A549 (cell line): ENCODE measurements at regions not wholly inside any gene's neighbourhood (a gene's known extent, or its start where the extent isn't known, plus 50 kb on each side); places are given as distances from the start of the nearest gene placed in this dataset.

ENCODE experiments used
- CTCF ChIP-seq: fragments of >200 bp; sonication (Bioruptor Twin); formaldehyde crosslinking; IDR thresholded peaks from 3 replicates; pipeline ENCODE4 v1.5.1; 2016
- E2F6 ChIP-seq: IDR thresholded peaks from 2 replicates; pipeline ENCODE4 v1.6.1; 2012; ENCODE audit warnings: low read depth, borderline replicate concordance
- EP300 ChIP-seq, 2 experiments: fragments of >200 bp; sonication (Bioruptor Twin); formaldehyde crosslinking; IDR thresholded peaks; 2 replicates in 1 of 2; 3 replicates in 1 of 2; pipeline ENCODE4 v1.6.1; 2016 to 2017
- ESRRA ChIP-seq: fragments of 150-350 bp; IDR thresholded peaks from 2 replicates; pipeline ENCODE4 v1.6.1; 2014; ENCODE audit warnings: mild to moderate bottlenecking, low read length, borderline replicate concordance
- HMGXB4 ChIP-seq: fragments of 250-450 bp; sonication (Bioruptor Pico); IDR thresholded peaks from 2 replicates; pipeline ENCODE4 v1.5.0; 2021; ENCODE audit warnings: mild to moderate bottlenecking, moderate library complexity, borderline replicate concordance
- KDM1A ChIP-seq: fragments of 200-600 bp; sonication (generic); IDR thresholded peaks from 2 replicates; pipeline ENCODE4 v1.6.1; 2016; ENCODE audit warnings: low read depth, mild to moderate bottlenecking
- KDM5A ChIP-seq: fragments of 200-600 bp; sonication (generic); IDR thresholded peaks from 2 replicates; pipeline ENCODE4 v1.6.1; 2016; ENCODE audit warnings: antibody characterized with exemption, mild to moderate bottlenecking
- RCOR1 ChIP-seq: fragments of 150-350 bp; IDR thresholded peaks from 2 replicates; pipeline ENCODE4 v1.6.1; 2014; ENCODE audit warnings: antibody characterized with exemption, low read length, low read depth
- SREBF2 ChIP-seq: fragments of 450-650 bp; IDR thresholded peaks from 2 replicates; pipeline ENCODE4 v1.6.1; 2014; ENCODE audit warnings: mild to moderate bottlenecking, moderate library complexity

- no peak for TF ChIP-seq CTCF
- TF ChIP-seq RCOR1: no peak
- TF ChIP-seq HMGXB4: no peak
- no peak for TF ChIP-seq ESRRA
- TF ChIP-seq E2F6: no peak
- no peak for TF ChIP-seq SREBF2
- no peak for TF ChIP-seq KDM1A
- TF ChIP-seq EP300 (IDR thresholded peaks at IDR 0.05): no peak
- no peak for TF ChIP-seq KDM5A
Measured at GRCh38 chr10:128312250-128312649, 186.0 kb upstream of the MKI67 start.
